ENCODE measurements at regions not wholly inside any gene's neighbourhood (a gene's known extent, or its start where the extent isn't known, plus 50 kb on each side); places are given as distances from the start of the nearest gene placed in this dataset.
A peak's percentile ranks its signal among the peaks of the same experiment; 100 is the strongest.

- no peaks in the 10 kb centered on the region for H3K9me3 ChIP-seq (ENCODE audit: insufficient read depth, low read length)
- no peak overlapping the region for H3K4me3 ChIP-seq (ENCODE audit: insufficient read length, low read depth)
- H3K27me3 ChIP-seq (ENCODE audit: insufficient read depth, insufficient read length): no peaks in the 10 kb centered on the region
- TF ChIP-seq ZNF274 (IDR thresholded peaks at IDR 0.05; ENCODE audit: low read depth, low read length): no peak
- TF ChIP-seq SUZ12 (IDR thresholded peaks at IDR 0.05; ENCODE audit: extremely low read depth, insufficient read depth, insufficient read length): no peak
- H3K4me1 ChIP-seq (ENCODE audit: insufficient read depth, insufficient read length): no peaks in the 10 kb centered on the region
- H3K9ac ChIP-seq (ENCODE audit: insufficient read length, low read depth): no peak overlapping the region
- H3K36me3 ChIP-seq (ENCODE audit: insufficient read depth, insufficient read length, low read length): no peaks in the 10 kb centered on the region
- no peak for DNase-seq (ENCODE audit: low read depth, low spot score)
These were observed 555.2 kb downstream of the CMPK2 start for GRCh38 chr2:6310256-6311215.

DNA sequence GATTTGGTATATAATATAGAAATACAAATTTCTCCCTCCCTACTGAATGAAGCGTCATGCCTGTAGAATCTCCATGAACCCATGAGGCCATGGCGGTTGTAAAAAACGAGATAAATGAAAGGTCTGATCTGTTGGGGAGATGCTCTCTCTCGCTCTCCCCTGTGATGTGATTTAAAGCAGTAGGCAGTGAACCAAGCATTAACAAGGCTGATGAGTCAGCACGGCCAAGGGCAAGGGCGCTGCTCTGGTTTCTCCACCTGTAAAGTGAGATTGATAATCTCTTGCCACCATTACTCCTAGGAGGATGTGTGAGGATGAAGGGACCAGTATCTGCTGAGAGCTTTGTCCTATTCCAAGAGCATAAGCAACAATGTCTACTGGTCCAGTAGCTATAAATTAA, 553.3 kb downstream of the CMPK2 start:
- DNase-seq (ENCODE audit: low read depth, low spot score): no peak
- H3K9me3 ChIP-seq (ENCODE audit: insufficient read depth, low read length): no peaks in the 10 kb centered on the region
- H3K9ac ChIP-seq (ENCODE audit: insufficient read length, low read depth): no peak overlapping the region
- H3K27me3 ChIP-seq (ENCODE audit: insufficient read depth, insufficient read length): no peaks in the 10 kb centered on the region
- TF ChIP-seq SUZ12 (IDR thresholded peaks at IDR 0.05; ENCODE audit: extremely low read depth, insufficient read depth, insufficient read length) (no peak), ZNF274 (IDR thresholded peaks at IDR 0.05; ENCODE audit: low read depth, low read length) (no peak), YY1 (IDR thresholded peaks at IDR 0.05; ENCODE audit: insufficient read depth, insufficient read length) (no peak)
- H3K36me3 ChIP-seq (ENCODE audit: insufficient read depth, insufficient read length, low read length): no peaks in the 10 kb centered on the region
- no peak overlapping the region for H3K4me3 ChIP-seq (ENCODE audit: insufficient read length, low read depth)
- H3K4me1 ChIP-seq (ENCODE audit: insufficient read depth, insufficient read length): no peaks in the 10 kb centered on the region

- Histone ChIP-seq H3K9ac (ENCODE audit: insufficient read length, low read depth) (no peak overlapping the region), H3K4me3 (ENCODE audit: insufficient read length, low read depth) (no peak overlapping the region), H3K4me1 (ENCODE audit: insufficient read depth, insufficient read length) (no peaks in the 10 kb centered on the region), H3K36me3 (ENCODE audit: insufficient read depth, insufficient read length, low read length) (no peaks in the 10 kb centered on the region), H3K27me3 (ENCODE audit: insufficient read depth, insufficient read length) (no peaks in the 10 kb centered on the region), H3K9me3 (ENCODE audit: insufficient read depth, low read length) (no peaks in the 10 kb centered on the region)
- DNase-seq (ENCODE audit: low read depth, low spot score): no peak
- no peak for TF ChIP-seq SUZ12 (IDR thresholded peaks at IDR 0.05; ENCODE audit: extremely low read depth, insufficient read depth, insufficient read length)
- TF ChIP-seq YY1 (IDR thresholded peaks at IDR 0.05; ENCODE audit: insufficient read depth, insufficient read length): no peak
- TF ChIP-seq ZNF274 (IDR thresholded peaks at IDR 0.05; ENCODE audit: low read depth, low read length): no peak
These were observed 551.3 kb downstream of the CMPK2 start for GRCh38 chr2:6314218-6314960.

GRCh38 chr2:6325616-6326015, 540.1 kb downstream of the CMPK2 start:
- TF ChIP-seq SUZ12 (IDR thresholded peaks at IDR 0.05; ENCODE audit: extremely low read depth, insufficient read depth, insufficient read length) (no peak), YY1 (IDR thresholded peaks at IDR 0.05; ENCODE audit: insufficient read depth, insufficient read length) (no peak), ZNF274 (IDR thresholded peaks at IDR 0.05; ENCODE audit: low read depth, low read length) (no peak)
- no peak overlapping the region for H3K9ac ChIP-seq (ENCODE audit: insufficient read length, low read depth)
- H3K4me1 ChIP-seq (ENCODE audit: insufficient read depth, insufficient read length): no peaks in the 10 kb centered on the region
- no peaks in the 10 kb centered on the region for H3K36me3 ChIP-seq (ENCODE audit: insufficient read depth, insufficient read length, low read length)
- no peak overlapping the region for H3K4me3 ChIP-seq (ENCODE audit: insufficient read length, low read depth)
- peak; percentile 8 for DNase-seq (ENCODE audit: low read depth, low spot score)
- no peaks in the 10 kb centered on the region for H3K27me3 ChIP-seq (ENCODE audit: insufficient read depth, insufficient read length)
- H3K9me3 ChIP-seq (ENCODE audit: insufficient read depth, low read length): no peaks in the 10 kb centered on the region

GRCh38 chr2:6326958-6327357, 538.7 kb downstream of the CMPK2 start:
- DNase-seq (ENCODE audit: low read depth, low spot score): no peak
- TF ChIP-seq ZNF274 (IDR thresholded peaks at IDR 0.05; ENCODE audit: low read depth, low read length) (no peak), SUZ12 (IDR thresholded peaks at IDR 0.05; ENCODE audit: extremely low read depth, insufficient read depth, insufficient read length) (no peak), YY1 (IDR thresholded peaks at IDR 0.05; ENCODE audit: insufficient read depth, insufficient read length) (no peak)
- H3K9me3 ChIP-seq (ENCODE audit: insufficient read depth, low read length): no peaks in the 10 kb centered on the region
- H3K4me3 ChIP-seq (ENCODE audit: insufficient read length, low read depth): no peak overlapping the region
- no peaks in the 10 kb centered on the region for H3K4me1 ChIP-seq (ENCODE audit: insufficient read depth, insufficient read length)
- no peaks in the 10 kb centered on the region for H3K27me3 ChIP-seq (ENCODE audit: insufficient read depth, insufficient read length)
- no peak overlapping the region for H3K9ac ChIP-seq (ENCODE audit: insufficient read length, low read depth)
- no peaks in the 10 kb centered on the region for H3K36me3 ChIP-seq (ENCODE audit: insufficient read depth, insufficient read length, low read length)

DNA sequence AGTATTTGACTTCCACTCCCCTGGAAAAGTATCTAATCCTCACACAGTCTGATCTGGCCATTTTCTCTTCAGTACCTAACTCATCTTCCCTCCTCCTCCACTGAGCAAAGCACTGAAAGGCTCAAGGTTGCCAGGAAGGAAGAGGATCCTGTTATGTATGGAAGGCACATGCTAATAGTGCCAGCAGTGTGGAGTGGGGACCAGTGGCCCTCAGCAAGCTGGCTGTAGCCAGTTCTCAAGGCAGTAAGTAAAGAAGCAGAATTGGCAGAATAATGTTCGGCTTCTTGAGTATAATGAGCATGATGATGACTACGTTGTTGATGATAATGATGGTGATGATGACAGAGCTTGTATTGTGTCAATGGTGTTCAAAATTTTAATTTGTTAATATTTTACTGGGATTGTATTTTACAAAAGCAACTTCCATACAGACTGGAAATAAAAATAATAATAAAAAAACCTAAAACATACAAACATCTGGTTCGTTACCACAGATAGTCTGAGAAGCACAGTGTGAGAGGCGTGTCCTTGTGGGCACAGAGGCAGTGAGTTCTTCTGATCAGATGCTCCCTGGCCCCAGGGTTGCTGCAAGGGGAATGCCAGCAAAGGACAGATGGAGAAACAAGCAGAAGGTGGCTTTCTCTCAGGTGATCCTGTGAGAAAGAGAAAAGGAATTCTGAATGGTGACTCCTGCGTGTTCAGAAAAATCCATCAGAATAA, 528.8 kb downstream of the CMPK2 start:
- no peaks in the 10 kb centered on the region for H3K36me3 ChIP-seq (ENCODE audit: insufficient read depth, insufficient read length, low read length)
- no peaks in the 10 kb centered on the region for H3K27me3 ChIP-seq (ENCODE audit: insufficient read depth, insufficient read length)
- H3K9me3 ChIP-seq (ENCODE audit: insufficient read depth, low read length): no peaks in the 10 kb centered on the region
- no peak overlapping the region for H3K4me3 ChIP-seq (ENCODE audit: insufficient read length, low read depth)
- no peaks in the 10 kb centered on the region for H3K4me1 ChIP-seq (ENCODE audit: insufficient read depth, insufficient read length)
- DNase-seq (ENCODE audit: low read depth, low spot score): no peak
- H3K9ac ChIP-seq (ENCODE audit: insufficient read length, low read depth): no peak overlapping the region
- TF ChIP-seq YY1 (IDR thresholded peaks at IDR 0.05; ENCODE audit: insufficient read depth, insufficient read length) (no peak), ZNF274 (IDR thresholded peaks at IDR 0.05; ENCODE audit: low read depth, low read length) (no peak), SUZ12 (IDR thresholded peaks at IDR 0.05; ENCODE audit: extremely low read depth, insufficient read depth, insufficient read length) (no peak)

Data from NT2/D1 (cell line).